Stomach (tissue), 8 donors: ENCODE measurements at regions not wholly inside any gene's neighbourhood (a gene's known extent, or its start where the extent isn't known, plus 50 kb on each side); places are given as distances from the start of the nearest gene placed in this dataset.

ENCODE experiments used
- DNase-seq, 2 donors: peaks; one replicate each; pipeline versions ENCODE4 v3.0.0 to v3.0.0-alpha.2; 2013 to 2019
- H3K27ac ChIP-seq, 5 donors: fragments of 200-600 bp in 4 of 5; sonication (generic) in 4 of 5; one replicate each; pipeline ENCODE4 v1.5.1; 2013 to 2019; ENCODE audit warnings: mild to moderate bottlenecking in 1 of 5, moderate library complexity in 1 of 5
- H3K27me3 ChIP-seq, 3 donors: fragments of 200-600 bp; sonication (generic); one replicate each; pipeline ENCODE4 v1.5.1; 2017 to 2019; ENCODE audit warnings: mixed run types in 1 of 3
- H3K36me3 ChIP-seq, 4 donors: fragments of 200-600 bp; sonication (generic); 1 replicate in 3 of 4; 2 replicates in 1 of 4; pipeline ENCODE4 v1.5.1; 2016 to 2019
- H3K4me1 ChIP-seq, 4 donors: fragments of 200-600 bp; sonication (generic); one replicate each; pipeline ENCODE4 v1.5.1; 2016 to 2019
- H3K4me3 ChIP-seq, 4 donors: fragments of 200-600 bp; sonication (generic) in 3 of 4; one replicate each; pipeline ENCODE4 v1.5.1; 2016 to 2019; ENCODE audit warnings: mild to moderate bottlenecking in 1 of 4
- H3K9me3 ChIP-seq, 4 donors: fragments of 200-600 bp; sonication (generic); one replicate each; pipeline ENCODE4 v1.5.1; 2016 to 2019
- EP300 ChIP-seq: sonication (generic); formaldehyde crosslinking; IDR thresholded peaks from one replicate; pipeline ENCODE4 v1.6.1; 2017; ENCODE audit warnings: antibody characterized with exemption
- POLR2A ChIP-seq, 4 donors: fragments of 450-650 bp; IDR thresholded peaks; one replicate each; pipeline ENCODE4 v1.6.1; 2016; ENCODE audit warnings: antibody characterized with exemption in 4 of 4, control low read depth in 2 of 4, mild to moderate bottlenecking in 1 of 4, moderate library complexity in 1 of 4
- POLR2AphosphoS5 ChIP-seq, 3 donors: sonication (generic); formaldehyde crosslinking; IDR thresholded peaks; one replicate each; pipeline ENCODE4 v1.6.1; 2016; ENCODE audit warnings: antibody characterized with exemption in 3 of 3
- WGBS, 5 donors: extraction: QIAGEN DNeasy Blood & Tissue Kit in 3 of 5; methylation state at CpG; one replicate each; pipeline versions ENCODE4 v1.1.5 to v1.1.7; 2013 to 2018; 5-methylcytosine and 5-hydroxymethylcytosine counted together
- intact Hi-C: fragments of 100-400 bp; cut with DNase I; formaldehyde crosslinking; loops from one replicate; pipeline ENCODE4 v1.15.1; 2023; ENCODE audit warnings: low total_unique reads
- TF ChIP-seq, protein P1 (sequence below), 7 experiments: fragments of 450-650 bp in 4 of 7; fragments of 200-600 bp in 3 of 7; sonication (generic) in 3 of 7; IDR thresholded peaks; one replicate each; pipeline ENCODE4 v1.5.1; 2016 to 2019; ENCODE audit warnings: antibody characterized with exemption in 7 of 7, control low read depth in 2 of 7, mild to moderate bottlenecking in 1 of 7
- donor health status: healthy with polysubstance abuse.
- donor health status: Bipolar disorder and iron deficiency.
- donor health status: healthy.

DNA sequence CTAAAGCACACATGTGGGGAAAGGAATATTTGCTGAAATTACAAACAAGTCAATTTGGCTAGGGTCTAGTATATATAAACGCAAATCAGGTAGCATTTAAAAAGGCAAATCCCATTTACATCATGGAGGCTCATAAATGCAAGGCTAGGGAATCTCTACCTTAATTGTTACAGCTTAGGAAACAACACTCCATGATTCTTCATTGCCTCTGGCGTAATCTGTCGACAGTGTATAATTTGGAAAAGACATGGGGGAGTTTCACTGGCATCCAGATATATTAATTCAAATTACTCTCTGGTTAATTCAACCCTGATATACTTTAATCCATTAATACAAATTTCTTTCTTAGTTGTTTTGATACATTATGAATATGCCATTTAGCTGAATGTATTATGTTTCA is 1630.2 kb upstream of the FLRT2 start:
- no peaks in the 10 kb centered on the region for H3K36me3 ChIP-seq
- H3K27me3 ChIP-seq: no peaks in the 10 kb centered on the region
- WGBS, 5 donors: 85 to 88% (median 88%) methylated on average over 3 of the region's 3 CpGs
- no peak for DNase-seq
- no peaks in the 10 kb centered on the region for H3K4me1 ChIP-seq
- H3K4me3 ChIP-seq: no peak overlapping the region
- no peak overlapping the region for H3K27ac ChIP-seq
- TF ChIP-seq POLR2A (IDR thresholded peaks at IDR 0.05) (no peak), EP300 (no peak), POLR2AphosphoS5 (IDR thresholded peaks at IDR 0.05) (no peak)
- TF ChIP-seq, protein P1, sequence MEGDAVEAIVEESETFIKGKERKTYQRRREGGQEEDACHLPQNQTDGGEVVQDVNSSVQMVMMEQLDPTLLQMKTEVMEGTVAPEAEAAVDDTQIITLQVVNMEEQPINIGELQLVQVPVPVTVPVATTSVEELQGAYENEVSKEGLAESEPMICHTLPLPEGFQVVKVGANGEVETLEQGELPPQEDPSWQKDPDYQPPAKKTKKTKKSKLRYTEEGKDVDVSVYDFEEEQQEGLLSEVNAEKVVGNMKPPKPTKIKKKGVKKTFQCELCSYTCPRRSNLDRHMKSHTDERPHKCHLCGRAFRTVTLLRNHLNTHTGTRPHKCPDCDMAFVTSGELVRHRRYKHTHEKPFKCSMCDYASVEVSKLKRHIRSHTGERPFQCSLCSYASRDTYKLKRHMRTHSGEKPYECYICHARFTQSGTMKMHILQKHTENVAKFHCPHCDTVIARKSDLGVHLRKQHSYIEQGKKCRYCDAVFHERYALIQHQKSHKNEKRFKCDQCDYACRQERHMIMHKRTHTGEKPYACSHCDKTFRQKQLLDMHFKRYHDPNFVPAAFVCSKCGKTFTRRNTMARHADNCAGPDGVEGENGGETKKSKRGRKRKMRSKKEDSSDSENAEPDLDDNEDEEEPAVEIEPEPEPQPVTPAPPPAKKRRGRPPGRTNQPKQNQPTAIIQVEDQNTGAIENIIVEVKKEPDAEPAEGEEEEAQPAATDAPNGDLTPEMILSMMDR (IDR thresholded peaks at IDR 0.05): no peak
- intact Hi-C loops: no loop called here
- H3K9me3 ChIP-seq: no peaks in the 10 kb centered on the region

DNA sequence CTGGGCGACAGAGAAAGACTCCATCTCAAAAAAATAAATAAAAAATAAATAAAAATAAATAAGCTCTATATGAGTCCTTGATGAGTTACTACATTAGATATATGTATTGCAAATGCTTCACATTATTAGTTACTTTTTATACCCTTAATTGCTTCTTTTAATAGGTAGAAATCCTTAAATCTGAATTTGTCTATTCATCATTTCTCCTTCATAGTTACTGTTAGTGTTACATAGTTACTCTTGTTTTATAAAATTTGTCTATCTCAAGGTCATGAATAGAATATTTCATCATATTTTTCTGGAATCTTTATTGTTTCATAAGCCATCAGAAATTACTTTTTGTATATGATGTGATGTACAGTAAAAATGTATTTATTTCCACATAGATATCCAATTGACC is 1624.8 kb upstream of the FLRT2 start:
- intact Hi-C loops: no loop called here
- Histone ChIP-seq H3K36me3 (no peaks in the 10 kb centered on the region), H3K4me3 (no peak overlapping the region), H3K27me3 (no peaks in the 10 kb centered on the region), H3K9me3 (no peaks in the 10 kb centered on the region), H3K27ac (no peak overlapping the region), H3K4me1 (no peaks in the 10 kb centered on the region)
- 67 to 86% (median 71%) methylated on average over 1 of the region's 1 CpG for WGBS, 5 donors
- no peak for TF ChIP-seq EP300
- TF ChIP-seq POLR2AphosphoS5 (IDR thresholded peaks at IDR 0.05): no peak
- no peak for TF ChIP-seq POLR2A (IDR thresholded peaks at IDR 0.05)
- TF ChIP-seq, protein P1 (IDR thresholded peaks at IDR 0.05): no peak
- no peak for DNase-seq

DNA sequence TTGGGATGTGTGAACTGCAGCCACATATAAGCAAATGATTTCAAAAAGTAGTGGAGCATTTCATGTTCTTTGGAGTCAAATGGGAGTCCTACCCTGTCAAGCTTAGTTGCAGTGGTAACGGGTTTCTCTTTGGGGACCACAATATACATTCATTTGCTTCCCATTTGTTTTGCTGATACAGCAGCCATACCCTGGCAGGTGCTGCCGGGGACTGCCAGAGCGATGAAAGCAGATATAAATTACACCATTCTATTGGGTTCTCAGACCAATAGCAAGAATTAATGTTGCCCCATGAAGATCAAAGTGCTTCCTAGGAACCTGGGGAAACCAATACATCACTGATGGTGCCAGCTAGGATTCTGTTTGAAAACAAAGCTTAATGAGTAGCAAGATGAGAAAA is 1621.5 kb upstream of the FLRT2 start:
- no peak for DNase-seq
- H3K36me3 ChIP-seq: no peaks in the 10 kb centered on the region
- no peaks in the 10 kb centered on the region for H3K9me3 ChIP-seq
- no peaks in the 10 kb centered on the region for H3K27me3 ChIP-seq
- TF ChIP-seq, protein P1 (IDR thresholded peaks at IDR 0.05): no peak
- H3K4me1 ChIP-seq: no peaks in the 10 kb centered on the region
- 86 to 92% (median 89%) methylated on average over 3 of the region's 3 CpGs for WGBS, 5 donors
- intact Hi-C loops: no loop called here
- no peak overlapping the region for H3K4me3 ChIP-seq
- no peak overlapping the region for H3K27ac ChIP-seq

DNA sequence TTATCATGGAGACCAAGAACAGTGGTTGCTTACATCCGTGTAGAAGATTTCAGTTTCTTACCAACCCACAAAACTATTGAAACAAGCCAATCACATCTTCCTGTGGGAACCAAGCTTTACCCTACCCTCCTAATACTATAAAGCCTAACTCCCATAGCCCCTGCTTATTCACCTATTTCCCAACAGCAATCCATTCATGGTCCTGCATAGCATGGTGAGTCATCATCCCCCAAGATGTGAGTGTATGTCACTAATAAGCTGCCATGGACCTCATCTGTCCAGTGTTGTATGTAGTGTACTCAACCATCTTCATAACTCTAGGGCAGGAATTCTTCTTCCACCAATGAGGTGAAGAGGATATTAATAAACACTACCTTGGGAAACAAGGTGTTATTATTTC is 1620.4 kb upstream of the FLRT2 start:
- intact Hi-C loops: no loop called here
- no peaks in the 10 kb centered on the region for H3K9me3 ChIP-seq
- no peaks in the 10 kb centered on the region for H3K36me3 ChIP-seq
- DNase-seq: no peak
- no peaks in the 10 kb centered on the region for H3K4me1 ChIP-seq
- H3K4me3 ChIP-seq: no peak overlapping the region
- H3K27ac ChIP-seq: no peak overlapping the region
- H3K27me3 ChIP-seq: no peaks in the 10 kb centered on the region
- 86 to 94% (median 92%) methylated on average over 1 of the region's 1 CpG for WGBS, 5 donors
- no peak for TF ChIP-seq EP300
- TF ChIP-seq POLR2A (IDR thresholded peaks at IDR 0.05): no peak
- no peak for TF ChIP-seq POLR2AphosphoS5 (IDR thresholded peaks at IDR 0.05)
- TF ChIP-seq, protein P1 (IDR thresholded peaks at IDR 0.05): no peak
